IPS-20b (cell line): ENCODE measurements at regions not wholly inside any gene's neighbourhood (a gene's known extent, or its start where the extent isn't known, plus 50 kb on each side); places are given as distances from the start of the nearest gene placed in this dataset.
"Not testable (repeated sequence)": the region's sequence is repeated elsewhere in the genome, so short reads cannot be mapped to it uniquely, and the experiment has no call there.

Experiments used
- H3K27ac ChIP-seq: one replicate; pipeline ENCODE4 v1.5.1; 2013; ENCODE audit warnings: low read length
- H3K27me3 ChIP-seq: 2 replicates; pipeline ENCODE4 v1.6.1; 2013; ENCODE audit warnings: mild to moderate bottlenecking, low read length, inconsistent platforms; ENCODE audit not compliant: insufficient read depth
- H3K36me3 ChIP-seq: 2 replicates; pipeline ENCODE4 v1.6.1; 2013; ENCODE audit warnings: low read depth, mild to moderate bottlenecking, inconsistent platforms, low read length, moderate library complexity; ENCODE audit not compliant: insufficient read depth
- H3K4me1 ChIP-seq: 2 replicates; pipeline ENCODE4 v1.6.1; 2013; ENCODE audit warnings: mild to moderate bottlenecking, control low read depth, inconsistent platforms, low read length, moderate library complexity; ENCODE audit not compliant: insufficient read depth
- H3K4me3 ChIP-seq: 2 replicates; pipeline ENCODE4 v1.5.1; 2013; ENCODE audit warnings: mild to moderate bottlenecking, low read length, inconsistent platforms
- H3K9ac ChIP-seq: 2 replicates; pipeline ENCODE4 v1.6.1; 2013; ENCODE audit warnings: low read depth, mild to moderate bottlenecking, inconsistent platforms, low read length, moderate library complexity
- H3K9me3 ChIP-seq: 2 replicates; pipeline ENCODE4 v1.6.1; 2013; ENCODE audit warnings: mild to moderate bottlenecking, low read depth, low read length, inconsistent platforms; ENCODE audit not compliant: insufficient read depth

DNA sequence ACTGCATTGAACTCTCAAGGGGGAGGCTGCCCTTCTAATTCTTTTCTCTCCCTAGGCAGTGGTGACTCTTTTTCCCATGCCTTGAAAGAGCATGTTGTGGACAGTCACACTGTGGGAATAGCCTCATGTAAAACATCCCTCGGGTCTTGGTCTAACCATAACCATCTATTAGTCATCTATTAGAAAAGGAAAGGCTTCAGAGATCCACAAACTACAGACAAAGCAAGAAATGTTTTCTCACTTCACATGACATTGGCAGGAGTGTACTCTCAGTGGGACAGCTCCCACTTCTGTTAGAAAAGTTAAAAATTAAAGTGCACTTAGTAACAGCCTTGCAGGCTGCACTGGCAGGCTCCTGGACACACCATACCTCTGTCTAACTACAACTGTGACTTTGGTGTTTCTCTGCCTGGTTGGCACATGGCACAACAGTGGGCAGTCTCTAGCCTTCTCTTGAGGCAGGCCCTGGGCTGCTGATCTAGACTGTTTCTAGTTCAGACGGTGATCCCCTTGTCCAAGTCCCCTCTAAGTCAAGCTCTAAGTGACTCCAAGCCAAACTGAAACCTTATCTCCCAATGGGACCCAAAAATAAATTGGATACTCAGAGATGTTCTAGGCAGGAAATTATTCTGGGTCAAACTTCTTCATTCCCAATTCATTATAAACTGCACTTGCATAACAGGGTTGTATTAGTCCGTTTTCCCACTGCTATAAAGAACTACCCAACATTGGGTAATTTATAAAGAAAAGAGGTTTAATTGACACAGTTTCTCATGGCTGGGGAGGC, 57.9 kb upstream of the ITGB1 start:
- Histone ChIP-seq H3K9ac (no peak overlapping the region), H3K27me3 (no peaks in the 10 kb centered on the region), H3K4me1 (peaks cover 6% of the 10 kb centered on the region; the same call in 1 of the 2 replicates), H3K9me3 (no peaks in the 10 kb centered on the region), H3K27ac (no peak overlapping the region), H3K4me3 (no peak overlapping the region), H3K36me3 (no peaks in the 10 kb centered on the region)

DNA sequence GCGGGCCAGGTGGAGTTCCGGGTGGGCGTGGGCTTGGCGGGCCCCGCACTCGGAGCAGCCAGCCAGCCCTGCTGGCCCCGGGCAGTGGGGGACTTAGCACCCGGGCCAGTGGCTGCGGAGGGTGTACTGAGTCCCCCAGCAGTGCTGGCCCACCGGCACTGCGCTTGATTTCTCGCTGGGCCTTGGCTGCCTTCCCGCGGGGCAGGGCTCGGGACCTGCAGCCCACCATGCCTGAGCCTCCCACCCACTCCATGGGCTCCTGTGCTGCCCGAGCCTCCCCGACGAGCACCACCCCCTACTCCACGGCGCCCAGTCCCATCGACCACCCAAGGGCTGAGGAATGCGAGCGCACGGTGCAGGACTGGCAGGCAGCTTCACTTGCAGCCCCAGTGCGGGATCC, 55.3 kb upstream of the ITGB1 start:
- not testable (repeated sequence) for H3K4me3 ChIP-seq, H3K27me3 ChIP-seq, H3K27ac ChIP-seq, H3K9me3 ChIP-seq, H3K36me3 ChIP-seq, H3K9ac ChIP-seq
- peaks cover 10% of the 10 kb centered on the region for H3K4me1 ChIP-seq

DNA sequence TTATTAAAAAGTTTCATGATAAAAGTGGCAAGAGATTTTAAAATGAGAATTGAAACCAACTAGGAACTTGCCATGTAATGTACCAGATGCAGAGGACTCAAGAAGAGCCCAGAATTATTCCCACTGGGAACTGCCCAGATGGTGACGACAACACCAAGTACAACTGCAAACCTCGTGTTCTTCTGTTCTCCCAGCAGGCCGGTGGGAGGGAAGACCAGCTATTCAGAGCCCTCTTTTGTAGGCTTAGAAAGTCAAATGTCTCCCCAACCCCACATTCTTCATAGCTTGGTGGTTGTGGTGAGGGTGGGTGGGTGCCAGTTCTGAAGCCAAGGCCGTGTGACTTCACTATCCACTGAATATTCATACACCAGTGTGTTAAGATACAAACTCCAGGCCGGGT, 54.3 kb upstream of the ITGB1 start:
- Histone ChIP-seq H3K4me3 (no peak overlapping the region), H3K9me3 (no peaks in the 10 kb centered on the region), H3K27ac (no peak overlapping the region), H3K9ac (no peak overlapping the region), H3K4me1 (peaks cover 10% of the 10 kb centered on the region), H3K27me3 (no peaks in the 10 kb centered on the region), H3K36me3 (no peaks in the 10 kb centered on the region)

DNA sequence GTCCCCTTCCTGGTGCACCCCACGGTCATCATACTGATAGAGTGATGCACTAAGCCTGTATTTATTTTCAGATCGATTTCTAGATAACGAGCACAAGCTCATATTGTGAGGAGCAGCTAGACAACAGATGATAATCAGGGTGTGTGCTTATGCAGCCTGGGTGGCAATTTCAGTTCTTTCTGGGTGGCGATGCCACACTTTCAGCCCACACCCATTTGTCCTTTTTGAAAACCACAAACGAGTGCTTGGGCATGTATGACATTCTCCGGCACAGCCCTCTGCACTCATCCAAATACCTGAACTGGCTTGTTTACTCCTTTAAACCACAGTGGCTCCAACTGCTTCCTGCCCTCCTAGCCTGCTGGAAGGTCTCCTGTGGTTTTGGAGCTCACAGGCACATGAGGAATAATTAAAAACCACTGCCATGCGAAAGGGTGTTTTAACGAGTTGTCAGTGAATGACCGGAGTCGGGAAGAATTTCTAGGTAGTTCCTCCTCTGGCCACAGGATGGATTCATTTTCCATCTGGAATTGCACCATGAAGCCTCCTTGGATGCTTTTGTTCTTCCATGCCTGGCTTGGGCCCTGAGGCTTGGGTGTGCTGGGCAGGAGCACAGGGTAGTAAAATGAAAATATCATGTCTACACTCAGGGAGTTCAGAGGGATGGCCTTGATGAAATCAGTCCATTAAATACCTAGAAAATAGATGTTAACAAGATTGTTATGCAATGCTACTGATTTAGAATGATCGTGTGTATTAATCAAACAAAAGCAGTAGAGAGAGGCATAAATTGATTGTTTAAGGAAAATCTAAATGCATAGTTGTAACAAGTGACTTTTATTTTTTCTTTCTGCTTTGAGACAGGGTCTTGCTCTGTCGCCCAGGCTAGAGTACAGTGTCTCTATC, 52.4 kb upstream of the ITGB1 start:
- Histone ChIP-seq H3K4me3 (no peak overlapping the region), H3K4me1 (peaks cover 15% of the 10 kb centered on the region), H3K9me3 (no peaks in the 10 kb centered on the region), H3K9ac (no peak overlapping the region; the same call in 1 of the 2 replicates), H3K27ac (no peak overlapping the region), H3K36me3 (no peaks in the 10 kb centered on the region), H3K27me3 (no peaks in the 10 kb centered on the region)

DNA sequence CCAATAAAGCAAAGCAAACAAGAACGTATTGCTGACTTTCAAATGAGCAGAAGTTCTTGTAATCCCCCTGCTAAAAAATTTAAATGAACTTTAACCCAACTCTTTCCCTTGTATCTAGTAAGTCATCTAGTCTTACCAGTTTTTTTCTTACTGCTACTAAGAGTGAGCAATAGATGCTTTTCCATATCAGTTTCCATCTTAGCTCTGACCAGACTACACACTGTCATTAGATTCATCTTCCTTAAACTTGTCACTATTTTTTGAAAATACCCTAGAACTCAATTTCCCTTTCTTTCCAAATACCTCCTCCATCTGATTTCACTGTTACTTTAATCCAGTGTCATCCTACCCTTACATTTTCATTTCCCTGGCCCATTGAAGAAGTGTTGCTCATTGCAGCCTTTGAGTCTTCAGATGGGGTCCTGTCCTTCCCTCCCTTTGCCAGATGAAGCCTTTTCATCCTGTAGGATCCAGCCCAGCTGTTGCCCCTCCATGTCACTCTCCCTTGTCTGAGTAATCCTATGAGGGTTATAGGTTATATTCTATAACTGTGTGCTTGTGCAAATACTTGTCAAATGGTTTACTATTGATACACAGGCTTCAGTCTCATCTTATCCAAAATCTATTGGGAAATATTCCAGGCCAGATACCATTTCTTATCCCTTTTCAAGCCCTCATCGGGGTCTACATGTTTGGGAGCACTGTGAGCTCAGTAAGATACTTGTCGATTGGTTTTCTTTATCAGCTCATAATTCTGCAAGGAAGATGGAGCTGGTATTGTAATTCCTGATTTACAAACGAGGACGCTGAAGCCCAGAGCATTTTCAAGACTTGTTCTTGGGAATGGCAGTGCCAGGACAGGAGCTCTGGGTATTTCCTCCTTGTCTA, 51.5 kb upstream of the ITGB1 start:
- Histone ChIP-seq H3K4me3 (no peak overlapping the region), H3K27me3 (no peaks in the 10 kb centered on the region), H3K27ac (no peak overlapping the region), H3K9me3 (no peaks in the 10 kb centered on the region), H3K9ac (no peak overlapping the region; the same call in 1 of the 2 replicates), H3K36me3 (no peaks in the 10 kb centered on the region), H3K4me1 (peaks cover 15% of the 10 kb centered on the region)

DNA sequence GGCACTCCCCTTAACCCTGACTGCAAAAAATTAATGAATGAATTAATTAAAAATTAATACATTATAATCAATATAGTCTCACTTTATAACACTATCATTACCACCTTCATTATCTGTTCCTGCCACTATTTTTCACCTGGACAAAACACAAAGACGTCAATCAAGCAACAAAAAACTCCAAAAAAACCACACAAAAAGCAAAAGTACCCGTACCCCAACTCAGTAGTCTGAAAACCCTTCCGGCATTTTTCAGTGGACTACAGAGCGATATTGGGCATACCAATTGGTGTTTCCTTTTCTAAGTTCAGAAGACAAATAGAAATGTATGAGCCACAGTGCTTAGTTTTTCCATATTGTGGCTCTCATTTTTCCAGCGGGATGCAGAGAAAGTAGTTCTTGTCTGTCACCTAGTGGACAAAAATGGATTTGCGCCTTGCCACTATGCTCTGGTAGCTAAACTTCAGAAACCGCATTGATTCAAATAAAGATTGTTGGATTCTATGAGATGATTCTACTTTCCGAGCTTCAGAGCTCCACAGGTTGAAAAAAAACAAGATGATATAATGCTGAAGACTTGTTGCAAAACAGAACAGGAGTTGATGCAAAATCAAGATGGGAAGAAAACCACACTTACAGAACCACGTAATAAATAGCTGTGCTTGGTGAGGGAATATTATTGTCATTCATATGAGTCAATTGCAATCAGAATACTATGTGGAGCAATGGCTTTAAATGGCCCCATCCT, 50.6 kb upstream of the ITGB1 start:
- Histone ChIP-seq H3K9ac (no peak overlapping the region), H3K27me3 (no peaks in the 10 kb centered on the region), H3K9me3 (no peaks in the 10 kb centered on the region), H3K4me3 (no peak overlapping the region), H3K27ac (no peak overlapping the region), H3K36me3 (no peaks in the 10 kb centered on the region), H3K4me1 (peaks cover 15% of the 10 kb centered on the region)

DNA sequence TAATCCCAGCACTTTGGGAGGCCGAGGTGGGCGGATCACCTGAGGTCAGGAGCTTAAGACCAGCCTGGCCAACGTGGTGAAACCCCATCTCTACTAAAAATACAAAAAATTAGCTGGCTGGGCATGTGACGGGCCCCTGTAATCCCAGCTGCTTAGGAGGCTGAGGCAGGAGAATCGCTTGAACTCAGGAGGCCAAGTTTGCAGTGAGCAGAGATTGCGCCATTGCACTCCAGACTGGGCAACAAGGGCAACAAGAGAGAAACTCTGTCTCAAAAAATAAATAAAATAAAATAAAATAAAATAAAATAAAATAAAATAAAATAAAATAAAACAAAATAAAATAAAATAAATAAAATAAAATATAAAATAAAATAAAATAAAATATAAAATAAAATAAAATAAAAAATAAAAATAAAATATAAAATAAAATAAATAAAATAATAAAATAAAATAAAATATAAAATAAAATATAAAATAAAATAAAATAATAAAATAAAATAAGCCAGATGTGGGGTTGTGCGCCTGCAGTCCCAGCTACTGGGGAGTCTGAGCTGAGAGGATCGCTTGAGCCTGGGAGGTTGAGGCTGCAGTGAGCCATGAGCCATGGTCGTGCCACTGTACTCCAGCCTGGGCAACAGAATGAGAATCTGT, 49.8 kb upstream of the ITGB1 start:
- not testable (repeated sequence) for H3K4me3 ChIP-seq, H3K27me3 ChIP-seq, H3K9ac ChIP-seq, H3K9me3 ChIP-seq, H3K36me3 ChIP-seq, H3K27ac ChIP-seq
- H3K4me1 ChIP-seq = peaks cover 15% of the 10 kb centered on the region
